Liver (tissue), 8 donors: ENCODE measurements at regions not wholly inside any gene's neighbourhood (a gene's known extent, or its start where the extent isn't known, plus 50 kb on each side); places are given as distances from the start of the nearest gene placed in this dataset.

Experiments used
- DNase-seq: peaks from one replicate; pipeline ENCODE4 v3.0.0-alpha.2; 2017; ENCODE audit warnings: low spot score
- H3K27ac ChIP-seq, 2 donors: one replicate each; pipeline ENCODE4 v1.7.0; 2013; ENCODE audit warnings: inconsistent platforms in 2 of 2, low read length in 2 of 2, control low read depth in 1 of 2, low read depth in 1 of 2, mild to moderate bottlenecking in 1 of 2
- H3K27me3 ChIP-seq, 4 donors: one replicate each; pipeline versions ENCODE4 v1.6.1 to v1.7.0; 2013; ENCODE audit warnings: low read length in 3 of 4, inconsistent platforms in 1 of 4, mild to moderate bottlenecking in 1 of 4, moderate library complexity in 1 of 4; ENCODE audit not compliant: control insufficient read depth in 4 of 4, insufficient read depth in 4 of 4
- H3K36me3 ChIP-seq, 4 donors: one replicate each; pipeline versions ENCODE4 v1.6.1 to v1.7.0; 2013; ENCODE audit warnings: low read length in 3 of 4, mild to moderate bottlenecking in 3 of 4, low read depth in 1 of 4, moderate library complexity in 1 of 4; ENCODE audit not compliant: control insufficient read depth in 4 of 4, insufficient read depth in 3 of 4
- H3K4me1 ChIP-seq, 4 donors: one replicate each; pipeline versions ENCODE4 v1.6.1 to v1.7.0; 2013; ENCODE audit warnings: low read length in 3 of 4, mild to moderate bottlenecking in 3 of 4, moderate library complexity in 1 of 4; ENCODE audit not compliant: control insufficient read depth in 4 of 4, insufficient read depth in 4 of 4
- H3K4me3 ChIP-seq, 3 donors: one replicate each; pipeline versions ENCODE4 v1.6.1 to v1.7.0; 2013; ENCODE audit warnings: low read length in 3 of 3, control low read depth in 1 of 3, low read depth in 1 of 3, mild to moderate bottlenecking in 1 of 3
- H3K9ac ChIP-seq, 2 donors: one replicate each; pipeline ENCODE4 v1.7.0; 2013; ENCODE audit warnings: low read length in 2 of 2, mild to moderate bottlenecking in 2 of 2, moderate library complexity in 2 of 2, control low read depth in 1 of 2, low read depth in 1 of 2
- H3K9me3 ChIP-seq, 4 donors: one replicate each; pipeline versions ENCODE4 v1.6.1 to v1.7.0; 2013; ENCODE audit warnings: low read length in 3 of 4; ENCODE audit not compliant: control insufficient read depth in 4 of 4
- ATF3 ChIP-seq: IDR thresholded peaks from 2 replicates; pipeline ENCODE4 v1.6.1; 2016; ENCODE audit warnings: antibody characterized with exemption
- CTCF ChIP-seq: fragments of 150-350 bp; IDR thresholded peaks from 2 replicates; pipeline ENCODE4 v1.5.1; 2017; ENCODE audit warnings: improper control_type of control experiment, low read depth, low read length; ENCODE audit not compliant: missing input control
- EGR1 ChIP-seq, 2 donors: IDR thresholded peaks; 2 replicates each; pipeline ENCODE4 v1.6.1; 2016 to 2018; ENCODE audit warnings: antibody characterized with exemption in 2 of 2, low read depth in 2 of 2
- FOXA1 ChIP-seq: IDR thresholded peaks from 2 replicates; pipeline ENCODE4 v1.6.1; 2016; ENCODE audit warnings: antibody characterized with exemption
- FOXA2 ChIP-seq: IDR thresholded peaks from 2 replicates; pipeline ENCODE4 v1.6.1; 2016; ENCODE audit warnings: antibody characterized with exemption
- GABPA ChIP-seq, 2 donors: IDR thresholded peaks in 1 of 2; conservative IDR thresholded peaks in 1 of 2; 2 replicates each; pipeline ENCODE4 v1.6.1; 2016; ENCODE audit warnings: antibody characterized with exemption in 2 of 2, mild to moderate bottlenecking in 1 of 2, moderate library complexity in 1 of 2
- HNF4A ChIP-seq, 2 donors: conservative IDR thresholded peaks; 2 replicates each; pipeline ENCODE4 v1.6.1; 2016; ENCODE audit warnings: antibody characterized with exemption in 2 of 2, mild to moderate bottlenecking in 2 of 2
- HNF4G ChIP-seq: IDR thresholded peaks from 2 replicates; pipeline ENCODE4 v1.6.1; 2016; ENCODE audit warnings: antibody characterized with exemption
- JUND ChIP-seq, 2 donors: IDR thresholded peaks; 2 replicates each; pipeline ENCODE4 v1.6.1; 2016; ENCODE audit warnings: antibody characterized with exemption in 2 of 2
- MAX ChIP-seq: IDR thresholded peaks from 2 replicates; pipeline ENCODE4 v1.6.1; 2016; ENCODE audit warnings: antibody characterized with exemption
- NR2F2 ChIP-seq: IDR thresholded peaks from 2 replicates; pipeline ENCODE4 v1.6.1; 2016; ENCODE audit warnings: antibody characterized with exemption
- RAD21 ChIP-seq, 2 donors: IDR thresholded peaks; 2 replicates each; pipeline ENCODE4 v1.6.1; 2016; ENCODE audit warnings: antibody characterized with exemption in 2 of 2, mild to moderate bottlenecking in 2 of 2
- REST ChIP-seq: IDR thresholded peaks from 2 replicates; pipeline ENCODE4 v1.6.1; 2016; ENCODE audit warnings: antibody characterized with exemption, mild to moderate bottlenecking
- RXRA ChIP-seq, 2 donors: IDR thresholded peaks; 2 replicates each; pipeline ENCODE4 v1.6.1; 2017 to 2018; ENCODE audit warnings: antibody characterized with exemption in 2 of 2, mild to moderate bottlenecking in 1 of 2
- SP1 ChIP-seq: IDR thresholded peaks from 2 replicates; pipeline ENCODE4 v1.6.1; 2018; ENCODE audit warnings: antibody characterized with exemption, mild to moderate bottlenecking
- TAF1 ChIP-seq: conservative IDR thresholded peaks from 2 replicates; pipeline ENCODE4 v1.6.1; 2016; ENCODE audit warnings: antibody characterized with exemption, mild to moderate bottlenecking
- YY1 ChIP-seq: IDR thresholded peaks from 2 replicates; pipeline ENCODE4 v1.6.1; 2016; ENCODE audit warnings: antibody characterized with exemption, mild to moderate bottlenecking
- ZBTB33 ChIP-seq: IDR thresholded peaks from 2 replicates; pipeline ENCODE4 v1.6.1; 2016; ENCODE audit warnings: antibody characterized with exemption
- WGBS: extraction: QIAGEN DNeasy Blood & Tissue Kit; methylation state at CpG from one replicate; pipeline ENCODE4 v1.1.7; 2013; 5-methylcytosine and 5-hydroxymethylcytosine counted together
- donor health status: healthy.
- donor health status: healthy.
- donor health status: healthy.
- donor health status: healthy.
- donor health status: healthy.

- H3K4me3 ChIP-seq, result no peak overlapping the region
- H3K9me3 ChIP-seq, result peaks cover 0 to 1% (median 0%) of the 10 kb centered on the region in 4 donors
- TF ChIP-seq ZBTB33 (no peak), CTCF (no peak), JUND (IDR thresholded peaks at IDR 0.05) (no peak), NR2F2 (no peak), EGR1 (IDR thresholded peaks at IDR 0.05; ENCODE audit: low read depth in 2 of 2) (no peak)
- H3K27me3 ChIP-seq, result peaks cover 0 to 2% (median 0%) of the 10 kb centered on the region in 4 donors
- H3K9ac ChIP-seq, result no peak overlapping the region
- no peaks in the 10 kb centered on the region for H3K36me3 ChIP-seq
- no peak for DNase-seq
- no peaks in the 10 kb centered on the region for H3K4me1 ChIP-seq
- H3K27ac ChIP-seq, result no peak overlapping the region
- 86% methylated on average over 1 of the region's 1 CpG for WGBS
Measured at GRCh38 chr4:173805884-173806283, 275.9 kb upstream of the HAND2 start.

- TF ChIP-seq HNF4G (no peak), NR2F2 (no peak), SP1 (no peak), RAD21 (IDR thresholded peaks at IDR 0.05) (no peak), ZBTB33 (no peak), FOXA2 (no peak), ATF3 (no peak), JUND (IDR thresholded peaks at IDR 0.05) (no peak), YY1 (no peak), MAX (no peak), CTCF (no peak), FOXA1 (no peak), EGR1 (IDR thresholded peaks at IDR 0.05; ENCODE audit: low read depth in 2 of 2) (no peak), HNF4A (conservative IDR thresholded peaks at IDR 0.05) (no peak), REST (no peak), GABPA (IDR thresholded peaks at IDR 0.05 in 1 of 2, conservative IDR thresholded peaks at IDR 0.05 in 1 of 2) (no peak), TAF1 (no peak), RXRA (IDR thresholded peaks at IDR 0.05) (no peak)
- Histone ChIP-seq H3K27ac (no peak overlapping the region), H3K4me1 (no peaks in the 10 kb centered on the region), H3K27me3 (peaks cover 0 to 3% (median 0%) of the 10 kb centered on the region in 4 donors), H3K36me3 (no peaks in the 10 kb centered on the region), H3K9me3 (peaks cover 0 to 1% (median 0%) of the 10 kb centered on the region in 4 donors), H3K4me3 (no peak overlapping the region), H3K9ac (no peak overlapping the region)
- no peak for DNase-seq
Measured at GRCh38 chr4:173802662-173803022, 272.6 kb upstream of the HAND2 start.
